ENCODE measurements at regions not wholly inside any gene's neighbourhood (a gene's known extent, or its start where the extent isn't known, plus 50 kb on each side); places are given as distances from the start of the nearest gene placed in this dataset.
A peak's percentile ranks its signal among the peaks of the same experiment; 100 is the strongest.

DNA sequence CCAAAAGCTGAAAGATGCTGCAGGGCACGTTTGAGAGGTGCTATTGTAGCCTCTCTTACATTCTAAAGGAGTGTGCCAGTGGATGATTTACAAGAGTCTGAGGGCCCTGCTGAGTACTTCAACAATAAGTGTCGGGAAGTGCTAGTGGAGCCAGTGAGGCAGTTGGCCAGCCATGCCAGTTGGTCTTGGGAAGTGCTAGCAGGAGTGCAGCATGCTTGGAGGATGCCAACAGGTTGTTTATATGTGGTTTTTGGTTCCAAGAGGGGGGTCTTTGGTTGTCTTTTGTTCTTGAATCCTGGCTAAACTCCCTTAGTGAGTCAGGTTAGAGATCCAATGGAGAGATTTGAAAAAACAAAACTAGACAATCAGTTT is 335.3 kb downstream of the PABPC4L start:
- POLR2A ChIA-PET (ENCODE audit: low non-redundant PET), result no interaction called here
- no peak for DNase-seq (ENCODE audit: low spot score)
- intact Hi-C loops (cut with micrococcal nuclease; ENCODE audit: unreplicated experiment), result no loop called here
- no peak overlapping the region for H3K4me3 ChIP-seq (ENCODE audit: low read depth, low read length, poor library complexity, severe bottlenecking)
- CTCF ChIA-PET, result no interaction called here
- no peaks in the 10 kb centered on the region for H3K4me1 ChIP-seq (ENCODE audit: insufficient read depth, low read length, poor library complexity, severe bottlenecking)
- H3K36me3 ChIP-seq (ENCODE audit: insufficient read depth, low read length, poor library complexity, severe bottlenecking), result no peaks in the 10 kb centered on the region
- H3K27me3 ChIP-seq (replicated peaks; ENCODE audit: insufficient read depth, low read depth, low read length, poor library complexity), result no peaks in the 10 kb centered on the region
- no peaks in the 10 kb centered on the region for H3K9me3 ChIP-seq (ENCODE audit: low read depth, low read length, poor library complexity, severe bottlenecking)
- H3K27ac ChIP-seq (ENCODE audit: low read depth, low read length, poor library complexity, severe bottlenecking), result no peak overlapping the region
- BruUV-seq (replicated peaks), result no TSS peak
- TF ChIP-seq, protein P1, sequence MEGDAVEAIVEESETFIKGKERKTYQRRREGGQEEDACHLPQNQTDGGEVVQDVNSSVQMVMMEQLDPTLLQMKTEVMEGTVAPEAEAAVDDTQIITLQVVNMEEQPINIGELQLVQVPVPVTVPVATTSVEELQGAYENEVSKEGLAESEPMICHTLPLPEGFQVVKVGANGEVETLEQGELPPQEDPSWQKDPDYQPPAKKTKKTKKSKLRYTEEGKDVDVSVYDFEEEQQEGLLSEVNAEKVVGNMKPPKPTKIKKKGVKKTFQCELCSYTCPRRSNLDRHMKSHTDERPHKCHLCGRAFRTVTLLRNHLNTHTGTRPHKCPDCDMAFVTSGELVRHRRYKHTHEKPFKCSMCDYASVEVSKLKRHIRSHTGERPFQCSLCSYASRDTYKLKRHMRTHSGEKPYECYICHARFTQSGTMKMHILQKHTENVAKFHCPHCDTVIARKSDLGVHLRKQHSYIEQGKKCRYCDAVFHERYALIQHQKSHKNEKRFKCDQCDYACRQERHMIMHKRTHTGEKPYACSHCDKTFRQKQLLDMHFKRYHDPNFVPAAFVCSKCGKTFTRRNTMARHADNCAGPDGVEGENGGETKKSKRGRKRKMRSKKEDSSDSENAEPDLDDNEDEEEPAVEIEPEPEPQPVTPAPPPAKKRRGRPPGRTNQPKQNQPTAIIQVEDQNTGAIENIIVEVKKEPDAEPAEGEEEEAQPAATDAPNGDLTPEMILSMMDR (conservative IDR thresholded peaks at IDR 0.05; ENCODE audit: low read depth, low read length), result no peak
- no peak for TF ChIP-seq EZH2 (IDR thresholded peaks at IDR 0.05; ENCODE audit: borderline replicate concordance, low read depth, low read length, poor library complexity, severe bottlenecking)

DNA sequence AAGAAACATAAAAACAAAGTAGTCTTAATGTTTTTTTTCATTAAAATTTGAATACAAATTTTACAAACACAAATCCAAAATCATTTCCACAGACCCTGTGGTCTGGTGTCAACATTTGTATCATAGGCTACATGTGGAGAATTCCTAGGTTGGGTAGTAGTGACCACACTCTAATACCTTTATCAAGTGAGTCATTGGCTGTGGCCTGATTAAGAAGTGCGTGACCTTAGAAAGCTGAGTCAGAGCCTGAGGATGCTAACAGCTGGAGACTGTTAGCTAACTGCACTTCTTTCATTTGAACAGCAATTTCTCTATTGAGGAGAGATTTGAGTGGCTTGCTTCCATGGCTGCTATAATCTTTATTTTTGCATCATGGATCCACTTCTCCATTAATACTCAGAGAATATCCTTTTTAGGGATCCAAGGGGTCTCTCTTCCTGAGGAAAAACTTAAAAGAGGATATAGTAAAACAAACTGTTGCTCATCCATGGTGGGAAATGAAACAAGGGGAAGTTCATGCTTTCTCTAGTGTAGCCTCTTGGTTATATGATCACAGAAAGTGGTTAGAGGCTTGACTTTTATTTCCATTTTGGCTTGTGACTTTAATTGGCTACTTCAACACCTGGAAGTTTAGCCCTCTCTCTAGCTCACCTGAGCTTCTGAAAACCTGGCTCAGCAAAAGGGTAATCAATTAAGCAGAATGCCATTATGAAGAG is 335.8 kb downstream of the PABPC4L start:
- Histone ChIP-seq H3K36me3 (ENCODE audit: insufficient read depth, low read length, poor library complexity, severe bottlenecking) (no peaks in the 10 kb centered on the region), H3K9me3 (ENCODE audit: low read depth, low read length, poor library complexity, severe bottlenecking) (no peaks in the 10 kb centered on the region), H3K27ac (ENCODE audit: low read depth, low read length, poor library complexity, severe bottlenecking) (no peak overlapping the region), H3K4me1 (ENCODE audit: insufficient read depth, low read length, poor library complexity, severe bottlenecking) (no peaks in the 10 kb centered on the region), H3K27me3 (replicated peaks; ENCODE audit: insufficient read depth, low read depth, low read length, poor library complexity) (no peaks in the 10 kb centered on the region), H3K4me3 (ENCODE audit: low read depth, low read length, poor library complexity, severe bottlenecking) (no peak overlapping the region)
- ChIA-PET CTCF (no interaction called here), POLR2A (ENCODE audit: low non-redundant PET) (no interaction called here)
- BruUV-seq (replicated peaks), result no TSS peak
- DNase-seq (ENCODE audit: low spot score), result peak; percentile 35
- TF ChIP-seq, protein P1 (conservative IDR thresholded peaks at IDR 0.05; ENCODE audit: low read depth, low read length), result no peak
- TF ChIP-seq EZH2 (IDR thresholded peaks at IDR 0.05; ENCODE audit: borderline replicate concordance, low read depth, low read length, poor library complexity, severe bottlenecking), result no peak
- intact Hi-C loops (cut with micrococcal nuclease; ENCODE audit: unreplicated experiment), result no loop called here

DNA sequence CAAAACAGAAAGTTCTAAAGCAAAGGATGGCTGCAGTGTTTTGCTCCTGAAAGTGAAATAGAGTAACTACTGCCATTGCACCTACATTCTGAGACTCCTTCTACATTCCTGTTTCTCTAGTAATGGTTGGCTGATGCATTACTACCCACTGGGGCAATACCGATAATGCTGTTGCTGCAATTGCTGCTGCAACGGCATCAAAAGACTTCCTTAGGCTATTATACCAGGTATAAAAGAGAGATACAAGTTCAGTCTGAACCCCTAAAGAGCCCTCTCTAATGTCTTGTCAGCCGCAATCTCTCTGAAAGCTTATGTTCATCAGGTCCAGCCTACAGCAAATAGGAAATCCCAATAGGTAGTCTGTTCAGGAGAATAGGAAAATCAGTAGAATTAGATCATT is 338.4 kb downstream of the PABPC4L start:
- no TSS peak for BruUV-seq (replicated peaks)
- H3K36me3 ChIP-seq (ENCODE audit: insufficient read depth, low read length, poor library complexity, severe bottlenecking), result no peaks in the 10 kb centered on the region
- ChIA-PET POLR2A (ENCODE audit: low non-redundant PET) (no interaction called here), CTCF (no interaction called here)
- H3K4me1 ChIP-seq (ENCODE audit: insufficient read depth, low read length, poor library complexity, severe bottlenecking), result no peaks in the 10 kb centered on the region
- intact Hi-C loops (cut with micrococcal nuclease; ENCODE audit: unreplicated experiment), result no loop called here
- no peak overlapping the region for H3K4me3 ChIP-seq (ENCODE audit: low read depth, low read length, poor library complexity, severe bottlenecking)
- TF ChIP-seq, protein P1 (conservative IDR thresholded peaks at IDR 0.05; ENCODE audit: low read depth, low read length), result no peak
- no peak for TF ChIP-seq EZH2 (IDR thresholded peaks at IDR 0.05; ENCODE audit: borderline replicate concordance, low read depth, low read length, poor library complexity, severe bottlenecking)
- no peaks in the 10 kb centered on the region for H3K27me3 ChIP-seq (replicated peaks; ENCODE audit: insufficient read depth, low read depth, low read length, poor library complexity)
- no peaks in the 10 kb centered on the region for H3K9me3 ChIP-seq (ENCODE audit: low read depth, low read length, poor library complexity, severe bottlenecking)
- no peak for DNase-seq (ENCODE audit: low spot score)
- H3K27ac ChIP-seq (ENCODE audit: low read depth, low read length, poor library complexity, severe bottlenecking), result no peak overlapping the region
